Transverse colon (tissue), 4 donors: ENCODE measurements at regions not wholly inside any gene's neighbourhood (a gene's known extent, or its start where the extent isn't known, plus 50 kb on each side); places are given as distances from the start of the nearest gene placed in this dataset.

ENCODE experiments used
- DNase-seq: peaks from one replicate; pipeline ENCODE4 v3.0.0-alpha.2; 2019
- H3K27ac ChIP-seq, 4 donors: fragments of 200-600 bp; sonication (generic); 2 replicates each; pipeline ENCODE4 v1.5.1; 2016 to 2018; ENCODE audit warnings: inconsistent platforms in 4 of 4
- H3K27me3 ChIP-seq: fragments of 200-600 bp; sonication (generic); 2 replicates; pipeline ENCODE4 v1.5.1; 2017; ENCODE audit warnings: inconsistent platforms
- H3K36me3 ChIP-seq, 4 donors: fragments of 200-600 bp; sonication (generic); 2 replicates each; pipeline ENCODE4 v1.5.1; 2017 to 2019; ENCODE audit warnings: inconsistent platforms in 4 of 4
- H3K4me1 ChIP-seq, 4 donors: fragments of 200-600 bp; sonication (generic); 2 replicates each; pipeline ENCODE4 v1.5.1; 2017 to 2020; ENCODE audit warnings: inconsistent platforms in 4 of 4
- H3K4me3 ChIP-seq, 4 donors: fragments of 200-600 bp; sonication (generic); 1 replicate in 1 of 4; 2 replicates in 3 of 4; pipeline versions ENCODE4 v1.5.1 to v1.6.1; 2017 to 2019; ENCODE audit warnings: inconsistent platforms in 4 of 4
- H3K9me3 ChIP-seq, 2 donors: fragments of 200-600 bp; sonication (generic); 2 replicates each; pipeline ENCODE4 v1.5.1; 2017 to 2019; ENCODE audit warnings: inconsistent platforms in 2 of 2
- EP300 ChIP-seq: sonication (generic); formaldehyde crosslinking; IDR thresholded peaks from one replicate; pipeline ENCODE4 v1.6.1; 2017; ENCODE audit warnings: antibody characterized with exemption, low read depth
- POLR2A ChIP-seq: fragments of 450-650 bp; IDR thresholded peaks from one replicate; pipeline ENCODE4 v1.6.1; 2016; ENCODE audit warnings: antibody characterized with exemption, mild to moderate bottlenecking, moderate library complexity
- POLR2AphosphoS5 ChIP-seq, 3 donors: sonication (generic); formaldehyde crosslinking; IDR thresholded peaks; one replicate each; pipeline ENCODE4 v1.6.1; 2016; ENCODE audit warnings: antibody characterized with exemption in 3 of 3
- WGBS, 2 donors: methylation state at CpG; one replicate each; pipeline ENCODE4 v1.1.5; 2018; ENCODE audit warnings: low coverage in 1 of 2; 5-methylcytosine and 5-hydroxymethylcytosine counted together
- in situ Hi-C, 4 donors: fragments of 200-750 bp; cut with MboI; loops; one replicate each; pipeline versions ENCODE4 v1.15.0 to v1.15.1; 2017; ENCODE audit warnings: low sequenced_read_pairs in 3 of 4, low pct_ligation_motif_present in 1 of 4, low pct_unique_long_range_greater_than_20kb in 1 of 4
- intact Hi-C: fragments of 100-400 bp; cut with DNase I; formaldehyde crosslinking; loops from one replicate; pipeline ENCODE4 v1.15.1; 2023; ENCODE audit warnings: low total_unique reads
- TF ChIP-seq, protein P1 (sequence below), 5 experiments: fragments of 200-600 bp in 3 of 5; fragments of 450-650 bp in 2 of 5; sonication (generic) in 3 of 5; IDR thresholded peaks; 1 replicate in 2 of 5; 2 replicates in 3 of 5; pipeline ENCODE4 v1.5.1; 2016 to 2017; ENCODE audit warnings: antibody characterized with exemption in 5 of 5, inconsistent platforms in 3 of 5, mild to moderate bottlenecking in 2 of 5, moderate library complexity in 1 of 5

DNA sequence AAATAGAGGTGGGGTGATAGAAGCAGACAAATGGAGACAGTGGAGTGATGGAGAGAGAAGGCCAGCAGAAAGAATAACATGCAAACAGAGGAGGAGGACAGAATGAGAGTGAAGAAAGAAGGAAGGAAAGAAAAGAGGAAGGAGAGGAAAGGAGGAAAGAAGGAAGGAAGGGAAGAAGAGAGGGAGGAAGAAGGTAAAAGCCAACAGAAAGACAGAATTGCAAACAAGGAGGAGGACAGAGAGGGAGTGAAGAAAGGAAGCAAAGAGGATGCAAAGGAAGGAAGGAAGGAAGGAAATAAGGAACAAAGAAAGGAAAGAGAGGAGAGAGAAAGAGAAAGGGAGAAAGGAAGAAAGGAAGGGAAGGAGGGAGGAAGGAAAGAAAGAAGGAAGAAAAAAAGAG is 444.0 kb downstream of the IRS1 start:
- in situ Hi-C loops = no loop called here
- Histone ChIP-seq H3K9me3 (no peaks in the 10 kb centered on the region), H3K36me3 (no peaks in the 10 kb centered on the region), H3K4me1 (no peaks in the 10 kb centered on the region), H3K27ac (no peak overlapping the region), H3K4me3 (no peak overlapping the region), H3K27me3 (no peaks in the 10 kb centered on the region)
- TF ChIP-seq, protein P1, sequence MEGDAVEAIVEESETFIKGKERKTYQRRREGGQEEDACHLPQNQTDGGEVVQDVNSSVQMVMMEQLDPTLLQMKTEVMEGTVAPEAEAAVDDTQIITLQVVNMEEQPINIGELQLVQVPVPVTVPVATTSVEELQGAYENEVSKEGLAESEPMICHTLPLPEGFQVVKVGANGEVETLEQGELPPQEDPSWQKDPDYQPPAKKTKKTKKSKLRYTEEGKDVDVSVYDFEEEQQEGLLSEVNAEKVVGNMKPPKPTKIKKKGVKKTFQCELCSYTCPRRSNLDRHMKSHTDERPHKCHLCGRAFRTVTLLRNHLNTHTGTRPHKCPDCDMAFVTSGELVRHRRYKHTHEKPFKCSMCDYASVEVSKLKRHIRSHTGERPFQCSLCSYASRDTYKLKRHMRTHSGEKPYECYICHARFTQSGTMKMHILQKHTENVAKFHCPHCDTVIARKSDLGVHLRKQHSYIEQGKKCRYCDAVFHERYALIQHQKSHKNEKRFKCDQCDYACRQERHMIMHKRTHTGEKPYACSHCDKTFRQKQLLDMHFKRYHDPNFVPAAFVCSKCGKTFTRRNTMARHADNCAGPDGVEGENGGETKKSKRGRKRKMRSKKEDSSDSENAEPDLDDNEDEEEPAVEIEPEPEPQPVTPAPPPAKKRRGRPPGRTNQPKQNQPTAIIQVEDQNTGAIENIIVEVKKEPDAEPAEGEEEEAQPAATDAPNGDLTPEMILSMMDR (IDR thresholded peaks at IDR 0.05) = no peak
- TF ChIP-seq POLR2A = no peak
- no peak for TF ChIP-seq EP300
- TF ChIP-seq POLR2AphosphoS5 (IDR thresholded peaks at IDR 0.05) = no peak
- no peak for DNase-seq
- intact Hi-C loops = no loop called here

DNA sequence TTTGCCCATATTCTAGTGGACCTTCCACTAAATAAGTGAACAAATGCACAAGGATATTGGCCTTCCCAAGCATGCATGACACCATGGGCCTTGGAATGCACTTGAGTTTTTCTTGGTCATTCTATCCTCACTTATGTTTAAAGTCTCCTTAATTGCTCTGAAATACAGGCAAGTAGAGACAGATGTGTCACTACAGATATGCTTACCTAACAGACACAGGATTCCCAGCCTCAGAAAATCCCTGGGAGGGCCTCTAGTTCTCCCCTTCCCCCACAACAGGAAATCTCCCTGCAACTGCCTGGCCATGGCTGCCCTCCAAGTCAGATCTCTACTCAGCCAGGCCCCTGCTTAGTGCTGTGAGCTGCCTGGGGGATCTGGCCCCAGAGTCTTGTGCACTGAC is 445.2 kb downstream of the IRS1 start:
- no peaks in the 10 kb centered on the region for H3K4me1 ChIP-seq
- no peak overlapping the region for H3K4me3 ChIP-seq
- H3K27me3 ChIP-seq = no peaks in the 10 kb centered on the region
- H3K27ac ChIP-seq = no peak overlapping the region
- TF ChIP-seq POLR2AphosphoS5 (IDR thresholded peaks at IDR 0.05) (no peak), EP300 (no peak), POLR2A (no peak)
- TF ChIP-seq, protein P1 (IDR thresholded peaks at IDR 0.05) = no peak
- H3K9me3 ChIP-seq = no peaks in the 10 kb centered on the region
- intact Hi-C loops = no loop called here
- no peak for DNase-seq
- in situ Hi-C loops = no loop called here
- H3K36me3 ChIP-seq = no peaks in the 10 kb centered on the region

DNA sequence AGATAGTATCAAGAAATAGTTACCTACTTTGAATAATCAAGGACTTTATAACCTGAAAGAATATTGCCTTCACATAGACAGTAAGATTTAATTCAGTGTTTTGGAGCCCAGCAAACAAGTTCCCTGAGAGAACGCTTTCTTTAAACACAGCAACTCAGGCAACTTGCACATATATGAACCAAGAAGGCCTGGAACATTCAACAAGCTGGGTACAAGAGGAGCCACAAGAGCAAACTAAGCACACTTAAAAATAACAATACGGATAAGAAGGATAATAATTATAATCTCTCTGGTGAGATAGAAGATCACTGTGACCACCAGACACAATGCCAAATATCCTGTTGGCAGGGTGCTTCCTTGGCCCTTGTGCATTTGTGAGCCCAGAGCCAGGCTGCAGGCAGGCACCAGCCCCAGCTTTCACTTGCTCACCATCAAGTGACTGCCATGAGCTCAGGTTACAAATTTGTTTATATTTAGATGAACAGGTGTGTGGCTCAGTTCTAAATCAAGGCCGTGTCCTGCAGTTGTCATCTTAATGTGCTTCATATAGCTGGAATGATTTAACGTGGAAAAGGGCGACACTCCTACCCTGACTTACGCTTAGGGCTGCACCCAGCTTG is 446.6 kb downstream of the IRS1 start:
- in situ Hi-C loops = no loop called here
- no peak overlapping the region for H3K27ac ChIP-seq
- H3K27me3 ChIP-seq = no peaks in the 10 kb centered on the region
- 83 to 95% methylated on average over 4 to 6 of the region's 6 CpGs for whole genome bisulfite sequencing, 2 donors
- no peak overlapping the region for H3K4me3 ChIP-seq
- TF ChIP-seq, protein P1 (IDR thresholded peaks at IDR 0.05) = no peak
- TF ChIP-seq POLR2A (no peak), POLR2AphosphoS5 (IDR thresholded peaks at IDR 0.05) (no peak)
- no peaks in the 10 kb centered on the region for H3K36me3 ChIP-seq
- no peak for DNase-seq
- intact Hi-C loops = no loop called here
- no peaks in the 10 kb centered on the region for H3K4me1 ChIP-seq
- no peaks in the 10 kb centered on the region for H3K9me3 ChIP-seq

DNA sequence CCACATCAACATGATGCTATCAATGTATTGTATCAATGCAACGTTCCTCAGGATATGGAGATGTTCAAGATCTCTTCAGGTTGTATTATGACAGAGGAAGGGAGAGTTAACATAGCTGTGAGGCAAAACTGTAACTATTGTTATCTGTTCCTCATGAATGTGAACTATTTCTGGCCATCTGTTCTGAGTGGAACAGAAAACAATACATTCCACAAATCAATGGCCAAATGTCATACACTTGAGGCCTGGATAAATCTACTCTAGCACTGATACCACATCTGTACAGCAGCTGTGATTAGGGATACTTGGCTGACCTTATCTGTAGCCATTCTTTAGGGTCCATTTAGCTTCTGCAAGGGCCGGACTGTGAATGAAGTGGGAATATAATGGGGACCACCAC is 447.9 kb downstream of the IRS1 start:
- TF ChIP-seq POLR2A (no peak), POLR2AphosphoS5 (IDR thresholded peaks at IDR 0.05) (no peak), EP300 (no peak)
- TF ChIP-seq, protein P1 (IDR thresholded peaks at IDR 0.05) = no peak
- Histone ChIP-seq H3K27me3 (no peaks in the 10 kb centered on the region), H3K9me3 (no peaks in the 10 kb centered on the region), H3K36me3 (no peaks in the 10 kb centered on the region), H3K4me1 (no peaks in the 10 kb centered on the region), H3K27ac (no peak overlapping the region), H3K4me3 (no peak overlapping the region)
- intact Hi-C loops (no loop called here), in situ Hi-C loops (no loop called here)
- DNase-seq = no peak
- WGBS, 2 donors = 73 to 80% methylated on average over 2 of the region's 2 CpGs
